NCI-H526 treated with DMSO at 0.1 percent for 48 hours (cell line): ENCODE measurements at regions not wholly inside any gene's neighbourhood (a gene's known extent, or its start where the extent isn't known, plus 50 kb on each side); places are given as distances from the start of the nearest gene placed in this dataset.

Source experiments
- DNase-seq: peaks from one replicate; lab custom pipeline; 2025; lab: John Stamatoyannopoulos, UW

GRCh38 chr5:57839437-57840079 lies 356.9 kb upstream of the ACTBL2 start:
- DNase-seq: no peak

- DNase-seq: no peak
Measured at GRCh38 chr5:57839025-57839424, 356.4 kb upstream of the ACTBL2 start.

GRCh38 chr5:57836921-57837320 lies 354.3 kb upstream of the ACTBL2 start:
- DNase-seq: no peak

DNA sequence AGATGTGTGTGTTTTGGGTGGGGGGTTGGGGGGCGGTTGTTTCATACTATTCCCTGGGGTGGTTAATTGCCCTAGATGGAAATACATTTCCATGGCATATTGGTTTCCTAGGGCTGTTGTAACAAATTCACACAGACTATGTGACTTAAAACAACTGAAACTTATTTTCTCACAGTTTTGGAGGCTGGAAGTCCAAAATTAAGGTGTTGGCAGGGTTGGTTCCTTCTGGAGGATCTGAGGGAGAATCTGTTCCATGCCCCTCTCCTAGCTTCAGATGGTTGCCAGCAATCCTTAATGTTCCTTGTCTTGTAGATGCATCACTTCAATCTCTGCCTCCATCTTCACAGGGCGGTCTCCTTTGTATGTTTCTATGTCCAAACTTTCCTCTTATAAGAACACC lies 353.7 kb upstream of the ACTBL2 start:
- no peak for DNase-seq

DNA sequence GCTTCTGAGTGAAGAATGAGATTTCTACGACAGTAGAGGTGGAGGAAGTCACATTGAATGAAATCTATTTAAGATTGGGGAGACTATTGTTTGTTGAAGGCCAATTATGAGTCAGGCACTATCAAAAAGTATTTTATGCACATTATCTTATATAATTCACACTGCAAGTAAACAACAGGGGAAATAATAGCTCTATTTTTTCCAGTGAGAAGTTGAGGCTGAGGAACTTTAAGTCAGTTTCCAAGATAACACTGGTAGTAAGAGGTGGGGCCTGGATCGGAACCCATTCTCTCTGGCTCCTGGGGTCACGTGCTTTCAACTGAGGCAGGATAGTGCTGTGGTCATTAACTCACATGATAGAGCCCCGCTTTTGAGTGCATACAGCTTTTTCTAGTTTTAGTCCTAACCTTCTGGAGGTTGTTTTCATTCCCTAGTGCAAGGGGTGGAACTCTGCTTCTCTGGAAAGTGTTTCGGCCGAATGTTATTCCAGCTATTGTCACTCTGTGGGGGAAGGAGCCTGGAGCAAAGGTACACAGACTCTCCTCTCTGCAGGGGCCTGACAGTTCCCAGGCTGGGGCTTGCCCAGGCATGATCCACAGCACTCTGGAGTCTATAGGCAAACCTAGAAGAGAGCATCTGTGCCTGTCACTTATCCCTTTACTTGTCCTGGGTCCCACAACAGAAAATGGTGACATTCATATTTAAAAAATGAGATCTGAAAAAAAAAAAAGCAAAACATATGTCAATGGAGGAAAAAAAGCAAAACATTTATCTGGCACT lies 352.4 kb upstream of the ACTBL2 start:
- no peak for DNase-seq

DNA sequence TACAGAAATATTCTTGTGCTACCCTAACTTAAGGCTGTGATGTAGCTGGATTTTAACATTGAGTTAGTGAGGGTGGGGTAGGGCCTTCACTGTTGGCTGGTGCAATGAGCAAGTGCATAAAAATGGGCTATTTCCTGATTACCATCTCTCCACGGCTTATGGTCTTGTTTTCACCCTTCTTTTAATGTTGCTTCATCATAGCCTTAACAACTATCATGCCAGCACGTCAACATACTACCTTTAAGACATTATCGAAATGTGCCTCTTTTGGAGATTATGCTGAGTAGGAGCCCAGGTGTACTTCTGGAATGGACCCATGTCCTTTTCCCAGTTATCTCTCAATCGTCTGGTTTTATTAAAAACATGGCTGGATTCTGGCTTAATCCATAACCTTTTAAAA lies 350.9 kb upstream of the ACTBL2 start:
- no peak for DNase-seq

DNA sequence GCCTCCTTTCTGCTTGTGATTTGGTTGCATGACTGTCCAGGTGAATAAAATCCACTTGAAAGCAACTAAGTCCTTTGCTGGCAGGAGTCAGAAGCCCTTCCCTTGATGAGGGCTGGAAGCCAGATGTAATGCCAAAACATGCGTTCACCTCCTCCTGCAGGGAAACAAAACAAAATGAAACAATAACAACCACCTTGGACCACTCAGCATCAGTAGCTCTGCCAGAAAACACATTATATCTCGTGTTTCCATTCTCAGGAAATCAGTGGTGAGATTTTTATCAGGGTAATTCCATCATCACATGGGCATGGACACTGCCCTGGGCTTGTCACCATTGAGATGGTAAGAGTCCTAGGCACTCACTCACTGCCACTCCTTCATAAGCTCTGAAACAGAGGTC lies 350.3 kb upstream of the ACTBL2 start:
- DNase-seq: no peak

GRCh38 chr5:57831932-57832331 lies 349.3 kb upstream of the ACTBL2 start:
- DNase-seq: no peak

GRCh38 chr5:57831090-57831489 lies 348.5 kb upstream of the ACTBL2 start:
- no peak for DNase-seq

- DNase-seq: no peak
Measured at GRCh38 chr5:57828221-57828620, 345.6 kb upstream of the ACTBL2 start.

- no peak for DNase-seq
Measured at GRCh38 chr5:57825031-57825686, 342.5 kb upstream of the ACTBL2 start.

DNA sequence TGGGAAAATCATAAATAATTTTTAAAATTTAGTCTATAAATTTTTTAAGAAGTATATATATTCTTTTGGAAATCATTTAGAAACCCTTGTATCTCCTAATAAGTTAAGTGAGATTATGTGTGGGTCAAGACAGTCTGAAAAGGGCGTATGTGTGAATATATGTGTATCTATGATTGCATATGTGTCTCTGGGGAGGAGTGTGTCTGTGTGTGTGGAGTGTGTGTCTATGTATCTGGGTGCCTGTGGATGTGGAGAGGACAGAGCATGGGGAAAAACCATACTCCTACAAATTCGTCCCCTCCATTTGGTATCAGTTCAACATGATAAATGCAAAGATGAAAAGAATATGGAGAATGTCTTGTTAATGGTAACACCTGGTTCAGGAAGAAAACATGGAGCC lies 342.0 kb upstream of the ACTBL2 start:
- DNase-seq: no peak

- DNase-seq: no peak
Measured at GRCh38 chr5:57824047-57824446, 341.4 kb upstream of the ACTBL2 start.

DNA sequence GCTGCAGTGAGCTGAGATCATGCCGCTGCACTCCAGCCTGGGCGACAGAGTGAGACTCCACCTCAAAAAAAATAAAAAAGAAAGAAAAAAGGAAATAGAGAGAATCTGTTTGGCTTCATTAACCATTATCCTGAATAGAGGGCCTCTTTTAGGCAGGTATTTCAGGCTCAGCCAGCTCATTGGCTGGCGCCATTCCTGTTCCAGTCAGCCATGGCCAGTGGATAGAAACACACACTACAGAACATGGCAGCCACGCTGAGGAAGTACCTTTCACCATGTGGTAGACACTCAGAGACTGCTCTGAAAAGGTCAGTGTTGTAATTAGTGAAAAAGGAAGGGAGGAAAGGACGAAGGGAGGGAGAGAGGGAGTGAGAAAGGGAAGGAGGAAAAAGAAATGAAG lies 340.0 kb upstream of the ACTBL2 start:
- DNase-seq: no peak

DNA sequence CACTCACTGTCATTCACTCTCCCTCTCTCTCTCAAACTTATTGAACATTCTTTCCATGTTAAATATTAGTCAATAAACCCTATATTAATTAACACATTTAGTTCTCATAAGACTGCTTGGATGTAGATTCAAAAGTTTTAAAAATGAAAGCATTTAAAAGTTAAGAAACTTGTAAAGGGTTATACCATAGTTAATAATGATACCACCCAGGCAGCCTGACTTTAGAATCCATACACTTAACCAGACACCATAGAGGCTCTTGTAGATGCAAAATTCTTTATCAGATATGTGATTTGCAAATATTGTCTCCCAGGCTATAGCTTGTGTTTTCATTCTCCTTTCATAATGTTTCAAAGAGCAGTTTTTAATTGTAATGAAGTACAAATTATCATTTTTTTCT lies 335.8 kb upstream of the ACTBL2 start:
- DNase-seq: no peak

GRCh38 chr5:57817924-57818323 lies 335.3 kb upstream of the ACTBL2 start:
- no peak for DNase-seq

- DNase-seq: no peak
Measured at GRCh38 chr5:57817001-57817453, 334.4 kb upstream of the ACTBL2 start.

- no peak for DNase-seq
Measured at GRCh38 chr5:57816108-57816507, 333.5 kb upstream of the ACTBL2 start.

- DNase-seq: no peak
Measured at GRCh38 chr5:57805732-57806131, 323.1 kb upstream of the ACTBL2 start.

DNA sequence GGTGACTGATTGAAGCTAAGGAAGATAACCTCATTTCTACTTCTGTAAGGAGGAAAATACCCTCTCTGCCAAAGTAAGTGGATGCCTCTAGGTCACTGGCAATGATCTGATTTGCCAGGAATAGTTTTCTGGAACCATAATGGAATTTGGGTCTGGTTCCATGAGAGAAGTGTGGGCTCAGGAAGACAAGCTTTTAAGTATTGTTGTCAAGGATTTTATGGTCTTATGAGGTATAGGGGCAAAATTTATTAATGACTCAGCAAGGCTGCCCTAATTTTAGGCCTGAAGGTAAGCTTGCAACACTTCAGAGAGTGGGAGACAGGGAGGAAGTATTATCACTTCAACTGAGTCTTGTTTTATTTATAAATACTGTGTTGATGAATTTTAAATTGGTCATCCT lies 322.6 kb upstream of the ACTBL2 start:
- DNase-seq: no peak

DNA sequence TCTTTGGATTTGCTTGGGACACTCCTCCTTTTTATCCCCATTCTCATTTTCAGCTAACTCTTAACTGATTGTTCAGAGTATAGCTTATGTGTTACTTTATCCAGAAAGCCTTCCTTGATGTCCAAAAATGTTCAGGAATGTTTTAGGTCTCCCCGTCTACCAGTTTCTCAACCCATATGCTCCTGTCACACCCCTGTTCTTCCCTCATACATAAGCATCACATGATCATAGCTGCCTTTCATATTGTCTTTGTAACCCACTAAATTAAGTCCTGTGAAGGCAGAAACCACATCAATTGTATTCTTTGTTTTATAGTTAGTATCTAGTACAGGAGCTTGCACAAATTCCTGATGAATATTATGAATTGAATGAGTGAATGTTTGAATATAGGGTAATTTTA lies 321.9 kb upstream of the ACTBL2 start:
- DNase-seq: no peak

- DNase-seq: no peak
Measured at GRCh38 chr5:57804007-57804444, 321.4 kb upstream of the ACTBL2 start.

- DNase-seq: no peak
Measured at GRCh38 chr5:57802131-57802530, 319.5 kb upstream of the ACTBL2 start.
